ENCODE measurements at regions not wholly inside any gene's neighbourhood (a gene's known extent, or its start where the extent isn't known, plus 50 kb on each side); places are given as distances from the start of the nearest gene placed in this dataset.
"Not testable (repeated sequence)": the region's sequence is repeated elsewhere in the genome, so short reads cannot be mapped to it uniquely, and the experiment has no call there.

DNA sequence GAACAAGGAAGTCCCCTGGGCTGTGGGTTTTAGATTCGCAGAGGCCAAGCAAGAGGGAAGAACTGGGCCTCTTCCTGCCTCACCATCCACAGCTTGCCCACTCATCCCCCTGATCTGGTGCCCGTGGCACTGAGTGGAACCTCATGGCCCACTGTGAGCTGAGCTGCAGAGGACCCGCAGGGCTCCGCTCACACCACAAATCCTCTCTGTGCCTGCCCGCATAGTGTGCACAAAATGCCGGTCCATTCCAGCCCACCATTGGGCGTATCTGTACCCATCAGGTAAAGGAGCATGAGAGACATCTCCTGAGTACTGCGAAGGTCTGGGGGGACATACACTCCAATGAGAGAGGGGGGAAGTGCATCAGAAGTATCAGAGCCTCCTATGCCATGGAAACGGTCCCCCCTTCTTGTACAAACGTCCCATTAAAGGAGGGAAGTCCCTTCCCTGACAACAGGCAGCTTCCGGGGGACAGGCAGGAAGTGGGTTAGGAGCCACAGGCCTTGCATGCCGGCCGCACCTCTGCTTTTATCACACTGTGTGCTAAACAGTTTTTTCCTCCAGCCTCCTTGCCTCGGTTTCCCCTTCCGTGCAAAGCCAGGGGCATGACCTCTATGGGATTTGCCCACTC lies 309.4 kb upstream of the DIO3 start:
- DNase-seq, result no peak

- no peak for DNase-seq
Measured at GRCh38 chr14:101252443-101253214, 308.7 kb upstream of the DIO3 start.

- no peak for DNase-seq
Measured at GRCh38 chr14:101253948-101254347, 307.3 kb upstream of the DIO3 start.

- no peak for DNase-seq
Measured at GRCh38 chr14:101254805-101255764, 306.2 kb upstream of the DIO3 start.

DNA sequence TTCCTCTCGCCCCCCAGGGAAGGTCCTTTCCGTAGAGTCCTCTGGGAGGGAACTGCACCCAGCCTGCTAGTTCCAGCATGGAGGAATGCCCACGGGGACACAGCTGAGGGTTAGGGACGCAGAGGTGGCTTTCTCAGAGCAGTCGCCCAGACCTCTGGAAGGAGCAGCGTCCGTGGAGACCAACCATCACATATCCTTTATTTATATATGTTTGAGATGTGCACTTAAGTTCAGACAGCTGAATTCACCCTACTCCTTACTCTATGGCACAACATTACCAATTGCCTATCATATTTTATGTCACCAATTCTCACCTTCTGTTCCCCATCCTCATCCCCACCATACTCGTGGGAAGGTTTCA lies 305.6 kb upstream of the DIO3 start:
- DNase-seq, result no peak

- no peak for DNase-seq
Measured at GRCh38 chr14:101256266-101256665, 305.0 kb upstream of the DIO3 start.

DNA sequence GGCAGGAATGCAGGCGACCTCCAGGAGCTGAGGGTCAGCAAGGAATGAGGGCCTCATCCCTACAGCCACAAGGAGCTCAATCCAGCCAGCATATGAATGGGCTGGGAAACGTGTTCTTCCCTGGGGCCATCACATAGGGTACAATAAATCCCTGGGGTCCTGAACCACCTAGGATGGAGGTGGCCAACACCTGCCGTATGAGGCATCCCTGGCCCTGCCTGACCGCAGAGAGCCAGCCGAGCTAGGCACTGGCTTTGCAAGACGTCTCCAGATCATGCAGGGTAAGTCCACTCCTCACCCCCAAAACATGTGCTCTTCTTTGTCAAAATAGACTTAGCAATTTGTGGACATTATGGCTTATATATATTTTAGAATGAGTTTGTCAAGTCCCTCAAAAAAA lies 303.7 kb upstream of the DIO3 start:
- DNase-seq, result no peak

GRCh38 chr14:101259748-101260147 lies 301.5 kb upstream of the DIO3 start:
- no peak for DNase-seq

GRCh38 chr14:101266441-101266840 lies 294.9 kb upstream of the DIO3 start:
- DNase-seq, result not testable (repeated sequence)

DNA sequence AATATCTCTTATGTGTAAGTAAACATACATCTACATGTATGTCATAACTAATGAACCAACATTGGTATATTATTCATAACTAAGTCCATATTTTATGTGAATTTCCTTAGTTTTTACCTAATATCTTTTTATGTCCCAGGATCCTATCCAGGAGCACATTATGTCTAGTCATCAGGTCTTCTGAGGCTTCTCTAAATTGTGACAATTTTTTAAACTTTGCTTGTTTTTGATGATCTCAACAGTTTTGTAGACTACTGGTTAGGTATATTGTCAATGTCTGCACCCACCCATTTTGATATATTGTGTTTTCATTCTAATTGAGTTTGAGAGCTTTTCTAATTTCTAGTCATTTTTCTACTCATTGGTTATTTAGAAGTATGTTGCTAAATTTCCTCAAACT lies 288.2 kb upstream of the DIO3 start:
- no peak for DNase-seq

- DNase-seq, result no peak
Measured at GRCh38 chr14:101276309-101277091, 284.8 kb upstream of the DIO3 start.

DNA sequence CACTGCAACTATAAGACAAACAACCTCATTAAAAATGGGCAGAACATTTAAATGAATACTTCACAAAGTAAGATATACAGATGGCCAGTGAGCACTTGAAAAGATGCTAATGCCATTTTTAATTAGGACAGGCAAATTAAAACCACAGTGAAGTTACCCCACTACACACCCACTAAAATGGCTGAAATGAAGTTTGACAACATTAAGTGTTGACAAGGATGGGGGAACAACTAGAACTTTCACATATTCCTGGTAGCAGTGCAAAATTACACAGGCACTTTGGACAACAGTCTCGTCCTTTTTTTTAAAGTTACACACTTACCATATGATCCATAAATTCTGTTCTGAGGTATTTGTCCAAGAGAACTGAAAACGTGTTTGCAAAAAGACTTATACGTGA lies 278.9 kb upstream of the DIO3 start:
- no peak for DNase-seq

- DNase-seq, result no peak
Measured at GRCh38 chr14:101284711-101285110, 276.6 kb upstream of the DIO3 start.

DNA sequence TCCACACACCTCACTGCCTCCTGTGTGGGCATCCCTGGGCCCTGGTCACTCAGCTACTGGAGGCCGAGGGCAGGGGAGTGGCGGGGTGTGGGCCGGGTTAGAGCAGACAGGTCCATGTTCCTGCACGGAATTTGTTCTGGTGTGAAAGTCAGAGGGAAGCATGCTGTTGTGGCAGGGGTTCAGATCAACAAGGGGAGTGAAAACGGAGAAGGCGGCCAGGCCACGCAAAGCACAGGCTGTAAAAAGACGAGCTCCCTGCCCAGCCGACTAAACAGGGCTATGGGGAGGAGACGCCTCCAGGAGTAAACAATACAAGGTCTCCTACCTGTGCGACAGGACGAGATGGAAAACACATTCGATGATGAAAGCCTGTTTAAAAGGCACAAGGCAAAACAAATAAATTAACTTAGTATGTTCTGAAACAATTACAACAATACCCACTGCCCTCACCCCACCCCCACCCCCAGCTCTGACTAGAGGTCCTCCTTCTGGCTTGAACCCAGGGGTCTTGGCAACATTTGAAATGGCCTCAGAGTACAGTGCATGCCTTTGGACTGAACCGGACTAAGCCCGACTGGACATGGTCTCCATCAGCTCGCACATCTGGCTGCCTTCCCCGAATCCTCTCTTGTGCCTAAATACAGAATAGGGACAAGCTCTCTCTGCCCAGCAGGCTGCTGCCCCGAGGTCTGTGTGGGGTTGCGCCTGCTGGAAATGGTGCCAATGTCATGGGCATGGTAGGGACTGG lies 274.9 kb upstream of the DIO3 start:
- DNase-seq, result no peak

- no peak for DNase-seq
Measured at GRCh38 chr14:101288436-101289229, 272.7 kb upstream of the DIO3 start.

- DNase-seq, result no peak
Measured at GRCh38 chr14:101289230-101289690, 272.0 kb upstream of the DIO3 start.

DNA sequence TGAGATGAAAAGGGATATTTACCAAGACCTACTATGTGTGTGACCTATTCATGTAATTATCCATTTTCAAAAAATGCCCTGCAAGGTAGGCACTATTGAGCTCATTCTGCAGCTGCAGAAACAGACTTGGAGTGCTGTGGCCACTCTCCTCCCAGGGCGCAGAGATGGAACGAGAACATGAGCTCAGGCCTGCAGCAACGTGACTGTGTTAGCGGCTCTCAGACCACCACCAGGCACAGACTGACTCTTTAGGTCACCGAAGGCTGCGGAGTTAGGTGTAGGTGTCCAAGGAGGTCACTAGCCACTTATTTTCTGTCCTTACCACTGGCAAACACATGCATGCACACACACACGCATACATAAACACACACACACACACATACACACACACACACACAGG lies 271.4 kb upstream of the DIO3 start:
- DNase-seq, result no peak

DNA sequence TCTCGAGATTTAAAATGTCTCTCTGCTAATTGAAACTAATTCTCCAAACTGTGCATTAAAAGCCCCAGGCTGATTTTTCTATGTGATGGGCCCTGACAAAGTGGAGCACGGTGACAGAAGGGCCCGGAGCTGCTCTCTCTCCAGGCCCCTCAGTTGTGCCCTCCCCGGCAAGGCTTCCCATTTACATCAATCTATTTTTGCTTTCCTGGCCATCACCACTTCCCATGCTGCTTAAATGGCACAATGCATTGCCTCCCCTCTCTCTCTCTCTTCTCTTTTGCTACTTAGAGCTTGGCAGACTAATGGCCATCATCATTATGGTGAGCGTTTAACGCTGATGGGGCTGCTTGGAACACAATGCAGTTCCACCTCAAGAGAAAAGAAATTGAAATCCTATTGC lies 270.7 kb upstream of the DIO3 start:
- DNase-seq, result no peak

DNA sequence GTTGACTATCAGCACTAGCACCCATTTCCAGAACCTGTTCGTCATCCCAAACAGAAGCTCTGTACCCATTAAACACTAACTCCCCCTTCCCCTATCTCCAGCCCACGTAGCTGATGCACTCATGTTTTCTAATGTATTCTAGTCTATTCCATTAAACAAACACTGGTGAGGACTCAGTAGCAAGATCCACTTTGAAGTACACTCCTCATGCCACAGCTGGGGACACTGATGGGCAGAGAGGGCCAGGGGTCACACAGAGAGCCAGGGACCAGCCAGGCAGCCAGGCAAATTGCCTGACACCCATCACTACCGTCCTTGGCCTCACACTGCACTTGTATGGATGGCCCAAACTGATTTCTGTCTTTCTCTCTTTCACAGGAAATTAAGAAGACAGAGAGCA lies 269.9 kb upstream of the DIO3 start:
- DNase-seq, result no peak

DNA sequence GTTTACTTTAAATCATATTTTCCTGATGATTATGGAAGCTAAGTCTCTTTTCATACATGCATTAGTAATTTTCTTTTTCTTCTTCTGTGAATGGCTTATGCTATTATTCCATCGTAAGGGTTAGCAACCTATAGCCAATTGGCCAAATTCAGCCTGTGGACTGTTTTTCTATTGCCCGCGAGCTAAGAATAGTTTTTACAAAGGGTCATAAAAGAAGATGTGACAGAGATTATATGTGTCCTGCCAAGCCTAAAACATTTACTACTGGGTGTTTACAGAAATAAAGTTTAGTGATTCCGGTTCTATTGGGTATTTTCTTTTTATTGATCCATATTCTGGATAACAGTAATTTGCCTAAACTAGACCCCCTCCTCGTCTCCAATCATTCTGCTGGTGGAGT lies 268.8 kb upstream of the DIO3 start:
- no peak for DNase-seq

DNA sequence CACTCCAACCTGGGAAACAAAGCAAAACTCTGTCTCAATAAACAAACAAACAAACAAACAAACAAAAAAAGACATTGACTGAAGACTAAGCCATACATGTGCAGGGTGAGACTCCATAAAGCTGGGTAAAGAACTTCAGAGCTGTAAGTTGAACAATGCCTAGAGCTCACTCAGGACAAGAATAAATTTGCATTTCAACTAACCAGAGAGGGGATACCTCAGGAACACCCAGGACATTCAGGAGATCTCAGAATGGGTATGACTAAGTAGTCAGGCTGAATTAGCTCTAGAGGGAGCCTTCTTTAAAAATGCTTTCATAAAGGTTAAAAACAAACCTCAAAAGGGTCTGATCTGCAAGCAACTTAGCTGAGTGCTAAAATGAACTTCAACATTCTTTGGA lies 267.7 kb upstream of the DIO3 start:
- no peak for DNase-seq

All from hematopoietic multipotent progenitor cell treated with erythropoietin and hydrocortisone succinate and interleukin-3 and kit ligand, for 6 days (in vitro differentiated cells).